A549 (cell line): ENCODE measurements at regions not wholly inside any gene's neighbourhood (a gene's known extent, or its start where the extent isn't known, plus 50 kb on each side); places are given as distances from the start of the nearest gene placed in this dataset.

Source experiments
- ATAC-seq, 2 experiments: fragments of 200-7000 bp in 1 of 2; fragments of >200 bp in 1 of 2; cut with Nextera tagmentation in 1 of 2; cut with Tn5 transposase in 1 of 2; 3 replicates each; pipeline versions ENCODE4 v1.8.0 to v1.9.1; 2018 to 2020; ENCODE audit warnings: mild to moderate bottlenecking in 1 of 2, moderate library complexity in 1 of 2
- CTCF ChIA-PET: fragments of 300-600 bp; sonication (Branson Sonifier 250); formaldehyde crosslinking; extraction: SDS; loops from one replicate; lab custom pipeline; 2021; ENCODE audit warnings: antibody characterized with exemption, inconsistent platforms; lab: Yijun Ruan, JAX
- POLR2A ChIA-PET: fragments of 350-600 bp; formaldehyde crosslinking; extraction: SDS; loops from one replicate; lab custom pipeline; 2021; ENCODE audit warnings: antibody characterized with exemption, inconsistent platforms; lab: Yijun Ruan, JAX
- DNase-seq, 2 experiments: peaks; one replicate each; pipeline versions ENCODE4 v3.0.0 to v3.0.0-alpha.2; 2011 to 2016; ENCODE audit warnings: low read depth in 1 of 2, low spot score in 1 of 2
- FAIRE-seq: peaks from 2 replicates; lab custom pipeline; 2011; peaks lifted over from hg19 to GRCh38; lab: Jason Lieb, UNC
- H3K27ac ChIP-seq, 2 experiments: fragments of >200 bp; sonication (Bioruptor Twin); formaldehyde crosslinking; 3 replicates each; pipeline ENCODE4 v1.5.1; 2016 to 2017
- H3K4me1 ChIP-seq: fragments of >200 bp; sonication (Bioruptor Twin); formaldehyde crosslinking; 3 replicates; pipeline ENCODE4 v1.6.1; 2016
- H3K4me2 ChIP-seq: fragments of >200 bp; sonication (Bioruptor Twin); formaldehyde crosslinking; 3 replicates; pipeline ENCODE4 v1.6.1; 2016
- H3K4me3 ChIP-seq: fragments of >200 bp; sonication (Bioruptor Twin); formaldehyde crosslinking; 3 replicates; pipeline ENCODE4 v1.5.1; 2016
- H3K9me3 ChIP-seq: fragments of >200 bp; sonication (Bioruptor Twin); formaldehyde crosslinking; 3 replicates; pipeline ENCODE4 v1.6.1; 2016
- ATOH8 ChIP-seq: fragments of 250-450 bp; sonication (Bioruptor Pico); IDR thresholded peaks from 2 replicates; pipeline ENCODE4 v1.5.0; 2020; ENCODE audit warnings: low read depth, mild to moderate bottlenecking, moderate library complexity
- CBX8 ChIP-seq: fragments of 200-600 bp; sonication (generic); IDR thresholded peaks from 2 replicates; pipeline ENCODE4 v1.6.1; 2016
- E2F6 ChIP-seq: IDR thresholded peaks from 2 replicates; pipeline ENCODE4 v1.6.1; 2012; ENCODE audit warnings: low read depth, borderline replicate concordance
- EHMT2 ChIP-seq: fragments of 200-600 bp; sonication (generic); IDR thresholded peaks from 2 replicates; pipeline ENCODE4 v1.6.1; 2016; ENCODE audit warnings: antibody characterized with exemption, low read depth, mild to moderate bottlenecking, moderate library complexity
- EP300 ChIP-seq, 2 experiments: fragments of >200 bp; sonication (Bioruptor Twin); formaldehyde crosslinking; IDR thresholded peaks; 2 replicates in 1 of 2; 3 replicates in 1 of 2; pipeline ENCODE4 v1.6.1; 2016 to 2017
- ESRRA ChIP-seq: fragments of 150-350 bp; IDR thresholded peaks from 2 replicates; pipeline ENCODE4 v1.6.1; 2014; ENCODE audit warnings: mild to moderate bottlenecking, low read length, borderline replicate concordance
- FOSB ChIP-seq: fragments of 250-450 bp; sonication (Bioruptor Pico); IDR thresholded peaks from 2 replicates; pipeline ENCODE4 v1.5.0; 2020; ENCODE audit warnings: mild to moderate bottlenecking, moderate library complexity
- FOSL2 ChIP-seq, 2 experiments: fragments of 450-650 bp in 1 of 2; fragments of >200 bp in 1 of 2; sonication (Bioruptor Twin) in 1 of 2; formaldehyde crosslinking; IDR thresholded peaks; 2 replicates each; pipeline versions ENCODE4 v1.5.0 to v1.6.1; 2016 to 2020; ENCODE audit warnings: mild to moderate bottlenecking in 1 of 2, moderate library complexity in 1 of 2
- FOXS1 ChIP-seq: fragments of 250-450 bp; sonication (Bioruptor Pico); IDR thresholded peaks from 2 replicates; pipeline ENCODE4 v1.5.0; 2020; ENCODE audit warnings: mild to moderate bottlenecking, moderate library complexity
- GATA3 ChIP-seq: IDR thresholded peaks from 2 replicates; pipeline ENCODE4 v1.6.1; 2012; ENCODE audit warnings: borderline replicate concordance
- HOXA7 ChIP-seq: fragments of 250-450 bp; sonication (Bioruptor Pico); IDR thresholded peaks from 2 replicates; pipeline ENCODE4 v1.5.0; 2020; ENCODE audit warnings: mild to moderate bottlenecking, moderate library complexity
- HOXB13 ChIP-seq: fragments of 250-450 bp; sonication (Bioruptor Pico); IDR thresholded peaks from 2 replicates; pipeline ENCODE4 v1.5.0; 2020; ENCODE audit warnings: low read depth, mild to moderate bottlenecking, moderate library complexity
- HOXB5 ChIP-seq: fragments of 250-450 bp; sonication (Bioruptor Pico); IDR thresholded peaks from 2 replicates; pipeline ENCODE4 v1.5.0; 2020; ENCODE audit warnings: mild to moderate bottlenecking, moderate library complexity
- KDM1A ChIP-seq: fragments of 200-600 bp; sonication (generic); IDR thresholded peaks from 2 replicates; pipeline ENCODE4 v1.6.1; 2016; ENCODE audit warnings: low read depth, mild to moderate bottlenecking
- MAFK ChIP-seq: fragments of 450-650 bp; IDR thresholded peaks from 2 replicates; pipeline ENCODE4 v1.6.1; 2014; ENCODE audit not compliant: partially characterized antibody
- MAZ ChIP-seq: fragments of 150-350 bp; IDR thresholded peaks from 2 replicates; pipeline ENCODE4 v1.6.1; 2014; ENCODE audit warnings: antibody characterized with exemption, low read depth, low read length, borderline replicate concordance
- NR3C1 ChIP-seq: fragments of >200 bp; sonication (Bioruptor Twin); formaldehyde crosslinking; IDR thresholded peaks from 3 replicates; pipeline ENCODE4 v1.6.1; 2017
- PBX3 ChIP-seq: IDR thresholded peaks from 2 replicates; pipeline ENCODE4 v1.6.1; 2012
- POLR2A ChIP-seq: IDR thresholded peaks from 2 replicates; pipeline ENCODE4 v1.6.1; 2012; ENCODE audit warnings: mild to moderate bottlenecking, low read length
- RAD21 ChIP-seq, 2 experiments: fragments of >200 bp in 1 of 2; sonication (Bioruptor Twin) in 1 of 2; formaldehyde crosslinking in 1 of 2; IDR thresholded peaks in 1 of 2; conservative IDR thresholded peaks in 1 of 2; 2 replicates in 1 of 2; 3 replicates in 1 of 2; pipeline ENCODE4 v1.6.1; 2012 to 2018; ENCODE audit warnings: inconsistent platforms in 1 of 2
- RARB ChIP-seq: fragments of 250-450 bp; sonication (Bioruptor Pico); IDR thresholded peaks from 2 replicates; pipeline ENCODE4 v1.8.0; 2021; ENCODE audit warnings: mild to moderate bottlenecking, moderate library complexity
- RCOR1 ChIP-seq: fragments of 150-350 bp; IDR thresholded peaks from 2 replicates; pipeline ENCODE4 v1.6.1; 2014; ENCODE audit warnings: antibody characterized with exemption, low read length, low read depth
- TFCP2L1 ChIP-seq: fragments of 250-450 bp; sonication (Bioruptor Pico); IDR thresholded peaks from 2 replicates; pipeline ENCODE4 v1.5.0; 2021; ENCODE audit warnings: mild to moderate bottlenecking
- ZFP36 ChIP-seq: fragments of 450-650 bp; IDR thresholded peaks from 2 replicates; pipeline ENCODE4 v1.6.1; 2014; ENCODE audit warnings: borderline replicate concordance; ENCODE audit not compliant: partially characterized antibody
- WGBS: methylation state at CpG from one replicate; pipeline ENCODE4 v1.1.6; 2017; ENCODE audit errors: missing lambda C conversion rate; 5-methylcytosine and 5-hydroxymethylcytosine counted together
- TF ChIP-seq, protein P1 (sequence below): fragments of 150-350 bp; IDR thresholded peaks from 2 replicates; pipeline ENCODE4 v1.6.1; 2014; ENCODE audit warnings: low read depth, mild to moderate bottlenecking, low read length
- TF ChIP-seq, protein P2 (sequence below): fragments of >200 bp; sonication (Bioruptor Twin); formaldehyde crosslinking; IDR thresholded peaks from 2 replicates; pipeline ENCODE4 v1.6.1; 2016
- TF ChIP-seq, protein P3 (sequence below): fragments of 250-450 bp; sonication (Bioruptor Pico); IDR thresholded peaks from 2 replicates; pipeline ENCODE4 v1.5.0; 2021; ENCODE audit warnings: mild to moderate bottlenecking, moderate library complexity, borderline replicate concordance

- ATAC-seq (no peak), DNase-seq (no peak), FAIRE-seq (no peak)
- H3K4me1 ChIP-seq: no peaks in the 10 kb centered on the region
- ChIA-PET POLR2A (no interaction called here), CTCF (interaction anchor here (1.7 kb wide), 1 partner anchor 10 kb away, joined by 4 read pairs; no protein-coding TSS in a partner anchor)
- no peak for TF ChIP-seq NR3C1
- 40% methylated on average over 2 of the region's 2 CpGs for WGBS
- H3K9me3 ChIP-seq: no peaks in the 10 kb centered on the region
- H3K4me2 ChIP-seq: no peak overlapping the region
- H3K27ac ChIP-seq: no peak overlapping the region
- no peak overlapping the region for H3K4me3 ChIP-seq
Measured at GRCh38 chr5:63145167-63145566, 566.5 kb downstream of the LRRC70 start.

- FAIRE-seq (no peak), ATAC-seq (no peak), DNase-seq (no peak)
- CTCF ChIA-PET: no interaction called here
- Histone ChIP-seq H3K9me3 (no peaks in the 10 kb centered on the region), H3K4me1 (no peaks in the 10 kb centered on the region), H3K4me2 (no peak overlapping the region), H3K4me3 (no peak overlapping the region), H3K27ac (no peak overlapping the region)
- POLR2A ChIA-PET: no interaction called here
- TF ChIP-seq E2F6 (no peak), ESRRA (no peak), KDM1A (no peak), TFCP2L1 (no peak), FOXS1 (no peak), CBX8 (no peak), PBX3 (no peak), HOXB13 (CRISPR knock-in tag) (no peak), GATA3 (no peak), FOSL2 (IDR thresholded peaks at IDR 0.05) (no peak), FOSL2 (CRISPR knock-in tag; IDR thresholded peaks at IDR 0.05) (no peak), FOSB (CRISPR knock-in tag) (no peak), MAZ (no peak), RARB (CRISPR knock-in tag) (no peak), ZFP36 (no peak)
- TF ChIP-seq, protein P1, sequence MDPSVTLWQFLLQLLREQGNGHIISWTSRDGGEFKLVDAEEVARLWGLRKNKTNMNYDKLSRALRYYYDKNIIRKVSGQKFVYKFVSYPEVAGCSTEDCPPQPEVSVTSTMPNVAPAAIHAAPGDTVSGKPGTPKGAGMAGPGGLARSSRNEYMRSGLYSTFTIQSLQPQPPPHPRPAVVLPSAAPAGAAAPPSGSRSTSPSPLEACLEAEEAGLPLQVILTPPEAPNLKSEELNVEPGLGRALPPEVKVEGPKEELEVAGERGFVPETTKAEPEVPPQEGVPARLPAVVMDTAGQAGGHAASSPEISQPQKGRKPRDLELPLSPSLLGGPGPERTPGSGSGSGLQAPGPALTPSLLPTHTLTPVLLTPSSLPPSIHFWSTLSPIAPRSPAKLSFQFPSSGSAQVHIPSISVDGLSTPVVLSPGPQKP: no peak
- TF ChIP-seq, protein P2, sequence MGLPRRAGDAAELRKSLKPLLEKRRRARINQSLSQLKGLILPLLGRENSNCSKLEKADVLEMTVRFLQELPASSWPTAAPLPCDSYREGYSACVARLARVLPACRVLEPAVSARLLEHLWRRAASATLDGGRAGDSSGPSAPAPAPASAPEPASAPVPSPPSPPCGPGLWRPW: no peak
- TF ChIP-seq, protein P3, sequence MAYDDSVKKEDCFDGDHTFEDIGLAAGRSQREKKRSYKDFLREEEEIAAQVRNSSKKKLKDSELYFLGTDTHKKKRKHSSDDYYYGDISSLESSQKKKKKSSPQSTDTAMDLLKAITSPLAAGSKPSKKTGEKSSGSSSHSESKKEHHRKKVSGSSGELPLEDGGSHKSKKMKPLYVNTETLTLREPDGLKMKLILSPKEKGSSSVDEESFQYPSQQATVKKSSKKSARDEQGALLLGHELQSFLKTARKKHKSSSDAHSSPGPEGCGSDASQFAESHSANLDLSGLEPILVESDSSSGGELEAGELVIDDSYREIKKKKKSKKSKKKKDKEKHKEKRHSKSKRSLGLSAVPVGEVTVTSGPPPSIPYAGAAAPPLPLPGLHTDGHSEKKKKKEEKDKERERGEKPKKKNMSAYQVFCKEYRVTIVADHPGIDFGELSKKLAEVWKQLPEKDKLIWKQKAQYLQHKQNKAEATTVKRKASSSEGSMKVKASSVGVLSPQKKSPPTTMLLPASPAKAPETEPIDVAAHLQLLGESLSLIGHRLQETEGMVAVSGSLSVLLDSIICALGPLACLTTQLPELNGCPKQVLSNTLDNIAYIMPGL (CRISPR knock-in tag): no peak
Measured at GRCh38 chr5:63141591-63141990, 563.0 kb downstream of the LRRC70 start.

- no peaks in the 10 kb centered on the region for H3K4me1 ChIP-seq
- whole genome bisulfite sequencing: 51% methylated on average over 4 of the region's 4 CpGs
- no peak overlapping the region for H3K27ac ChIP-seq
- no peak overlapping the region for H3K4me3 ChIP-seq
- ChIA-PET CTCF (no interaction called here), POLR2A (no interaction called here)
- ATAC-seq (no peak), DNase-seq (no peak), FAIRE-seq (no peak)
- H3K4me2 ChIP-seq: no peak overlapping the region
- H3K9me3 ChIP-seq: no peaks in the 10 kb centered on the region
- TF ChIP-seq RAD21 (conservative IDR thresholded peaks at IDR 0.05 in 1 of 2, IDR thresholded peaks at IDR 0.05 in 1 of 2): no peak
- no peak for TF ChIP-seq ATOH8 (CRISPR knock-in tag)
- no peak for TF ChIP-seq HOXA7 (CRISPR knock-in tag)
- TF ChIP-seq EP300 (IDR thresholded peaks at IDR 0.05): no peak
- TF ChIP-seq EHMT2: no peak
- TF ChIP-seq POLR2A: no peak
- TF ChIP-seq MAFK: no peak
- TF ChIP-seq, protein P3 (CRISPR knock-in tag): no peak
- TF ChIP-seq RCOR1: no peak
- TF ChIP-seq PBX3: no peak
- TF ChIP-seq HOXB5: no peak
Measured at GRCh38 chr5:63135291-63135690, 556.7 kb downstream of the LRRC70 start.
